CD4-positive, alpha-beta memory T cell (primary cell): ENCODE measurements at regions not wholly inside any gene's neighbourhood (a gene's known extent, or its start where the extent isn't known, plus 50 kb on each side); places are given as distances from the start of the nearest gene placed in this dataset.

Experiments
- CTCF ChIA-PET: fragments of 350-600 bp; sonication (Branson Sonifier 250); formaldehyde crosslinking; loops from one replicate; lab custom pipeline; 2021; ENCODE audit warnings: inconsistent platforms; ENCODE audit not compliant: partially characterized antibody; lab: Charles Lee
- POLR2A ChIA-PET: fragments of 350-600 bp; sonication (Branson Sonifier 250); formaldehyde crosslinking; loops from one replicate; lab custom pipeline; 2021; ENCODE audit not compliant: partially characterized antibody; lab: Charles Lee
- DNase-seq, 5 donors: peaks; one replicate each; pipeline versions ENCODE4 v3.0.0 to v3.0.0-alpha.2; 2020 to 2022; ENCODE audit warnings: mixed read lengths in 1 of 5
- H3K27ac ChIP-seq: one replicate; pipeline ENCODE4 v1.7.0; 2013; ENCODE audit warnings: low read depth, low read length
- H3K27me3 ChIP-seq: 2 replicates; pipeline ENCODE4 v1.7.0; 2013; ENCODE audit warnings: mild to moderate bottlenecking, low read length, moderate library complexity; ENCODE audit not compliant: insufficient read depth
- H3K36me3 ChIP-seq: 2 replicates; pipeline ENCODE4 v1.7.0; 2013; ENCODE audit warnings: mild to moderate bottlenecking, low read length, moderate library complexity; ENCODE audit not compliant: insufficient read depth
- H3K4me1 ChIP-seq: 2 replicates; pipeline ENCODE4 v1.7.0; 2013; ENCODE audit warnings: mild to moderate bottlenecking, low read length, moderate library complexity; ENCODE audit not compliant: insufficient read depth
- H3K4me3 ChIP-seq, 2 donors: one replicate each; pipeline ENCODE4 v1.7.0; 2013; ENCODE audit warnings: low read length in 2 of 2, mild to moderate bottlenecking in 1 of 2
- H3K9me3 ChIP-seq, 2 donors: one replicate each; pipeline ENCODE4 v1.7.0; 2013; ENCODE audit warnings: low read length in 2 of 2, control low read depth in 1 of 2; ENCODE audit not compliant: control insufficient read depth in 1 of 2
- H3K27ac Mint-ChIP-seq, 7 donors: one replicate each; pipeline ENCODE4 v1.8.0; 2020 to 2021; ENCODE audit warnings: mixed read lengths in 7 of 7, mild to moderate bottlenecking in 6 of 7, inconsistent platforms in 3 of 7, moderate library complexity in 3 of 7
- H3K27me3 Mint-ChIP-seq, 2 donors: one replicate each; pipeline ENCODE4 v1.8.0; 2020 to 2021; ENCODE audit warnings: mixed read lengths in 2 of 2
- H3K36me3 Mint-ChIP-seq, 2 donors: one replicate each; pipeline ENCODE4 v1.8.0; 2020 to 2021; ENCODE audit warnings: mixed read lengths in 2 of 2, inconsistent platforms in 1 of 2, mild to moderate bottlenecking in 1 of 2
- H3K4me1 Mint-ChIP-seq, 4 donors: one replicate each; pipeline ENCODE4 v1.8.0; 2020 to 2021; ENCODE audit warnings: mixed read lengths in 4 of 4, mild to moderate bottlenecking in 1 of 4
- H3K4me3 Mint-ChIP-seq, 8 donors: one replicate each; pipeline ENCODE4 v1.8.0; 2020 to 2021; ENCODE audit warnings: mixed read lengths in 8 of 8, mild to moderate bottlenecking in 7 of 8, moderate library complexity in 6 of 8, inconsistent platforms in 3 of 8
- H3K9me3 Mint-ChIP-seq, 8 donors: one replicate each; pipeline ENCODE4 v1.8.0; 2020 to 2021; ENCODE audit warnings: mixed read lengths in 8 of 8, mild to moderate bottlenecking in 5 of 8, inconsistent platforms in 3 of 8, moderate library complexity in 1 of 8
- intact Hi-C: fragments of 100-400 bp; cut with micrococcal nuclease; formaldehyde crosslinking; loops from one replicate; pipeline ENCODE4 v1.15.1; 2023

- peaks cover 0 to 3% (median 1%) of the 10 kb centered on the region in 4 donors for H3K4me1 Mint-ChIP-seq
- ChIA-PET CTCF (no interaction called here), POLR2A (no interaction called here)
- Histone ChIP-seq H3K27me3 (no peaks in the 10 kb centered on the region), H3K9me3 (no peaks in the 10 kb centered on the region), H3K4me1 (no peaks in the 10 kb centered on the region), H3K36me3 (no peaks in the 10 kb centered on the region), H3K27ac (no peak overlapping the region), H3K4me3 (no peak overlapping the region)
- peaks cover 0 to 2% (median 0%) of the 10 kb centered on the region in 8 donors for H3K9me3 Mint-ChIP-seq
- H3K27ac Mint-ChIP-seq, result no peak overlapping the region
- no peak overlapping the region for H3K4me3 Mint-ChIP-seq
- intact Hi-C loops, result no loop called here
- no peaks in the 10 kb centered on the region for H3K36me3 Mint-ChIP-seq
- peaks cover 0 to 13% of the 10 kb centered on the region in 2 donors for H3K27me3 Mint-ChIP-seq
- no peak for DNase-seq
These were observed 53.9 kb upstream of the OBI1 start for GRCh38 chr13:78712831-78713230.

GRCh38 chr13:78709028-78709427 lies 50.1 kb upstream of the OBI1 start:
- intact Hi-C loops, result no loop called here
- no peak overlapping the region for H3K27ac ChIP-seq
- Mint-ChIP-seq H3K36me3 (no peaks in the 10 kb centered on the region), H3K9me3 (peaks cover 0 to 7% (median 5%) of the 10 kb centered on the region in 8 donors), H3K4me3 (no peak overlapping the region), H3K27me3 (peaks cover 0 to 23% of the 10 kb centered on the region in 2 donors), H3K27ac (no peak overlapping the region), H3K4me1 (no peaks in the 10 kb centered on the region)
- H3K9me3 ChIP-seq, result no peaks in the 10 kb centered on the region
- H3K4me1 ChIP-seq, result no peaks in the 10 kb centered on the region
- ChIA-PET POLR2A (no interaction called here), CTCF (no interaction called here)
- DNase-seq, result no peak
- no peaks in the 10 kb centered on the region for H3K36me3 ChIP-seq
- no peak overlapping the region for H3K4me3 ChIP-seq
- no peaks in the 10 kb centered on the region for H3K27me3 ChIP-seq
